ENCODE measurements at regions not wholly inside any gene's neighbourhood (a gene's known extent, or its start where the extent isn't known, plus 50 kb on each side); places are given as distances from the start of the nearest gene placed in this dataset.

GRCh38 chr1:232443372-232443771 is 186.6 kb downstream of the SIPA1L2 start:
- TF ChIP-seq CTCF (IDR thresholded peaks at IDR 0.05): no peak
- no peak for TF ChIP-seq POLR2AphosphoS5 (IDR thresholded peaks at IDR 0.05; ENCODE audit: low read depth, low read length)
- no peak for TF ChIP-seq TCF7L2 (IDR thresholded peaks at IDR 0.05; ENCODE audit: low read depth, low read length)
